ENCODE measurements at regions not wholly inside any gene's neighbourhood (a gene's known extent, or its start where the extent isn't known, plus 50 kb on each side); places are given as distances from the start of the nearest gene placed in this dataset.
"Not testable (repeated sequence)": the region's sequence is repeated elsewhere in the genome, so short reads cannot be mapped to it uniquely, and the experiment has no call there.

GRCh38 chrX:112235547-112235946 is 153.0 kb upstream of the TRPC5 start:
- no peaks in the 10 kb centered on the region for H3K27me3 ChIP-seq (replicated peaks; ENCODE audit: insufficient read depth, low read length)
- no peak overlapping the region for H3K4me3 ChIP-seq (ENCODE audit: low read length)
- no peaks in the 10 kb centered on the region for H4K20me1 ChIP-seq (ENCODE audit: insufficient read depth, low read length)
- no peaks in the 10 kb centered on the region for H3K9me2 ChIP-seq (replicated peaks; ENCODE audit: insufficient read depth, low read length)
- H2AFZ ChIP-seq (ENCODE audit: low read length) = no peak overlapping the region
- no peak for DNase-seq
- no peak overlapping the region for H3K4me2 ChIP-seq (ENCODE audit: low read depth, low read length)
- no peaks in the 10 kb centered on the region for H3K36me3 ChIP-seq (replicated peaks; ENCODE audit: insufficient read depth, low read length)
- H3K9me3 ChIP-seq (replicated peaks; ENCODE audit: insufficient read depth, low read length) = no peaks in the 10 kb centered on the region
- no peak for TF ChIP-seq CTCF (IDR thresholded peaks at IDR 0.05; ENCODE audit: low read length)
- no peak for TF ChIP-seq EZH2phosphoT487 (IDR thresholded peaks at IDR 0.05; ENCODE audit: low read length)
- no peak overlapping the region for H3K9ac ChIP-seq (ENCODE audit: low read length)
- no peaks in the 10 kb centered on the region for H3F3A ChIP-seq (ENCODE audit: insufficient read depth, low read length)
- H3K4me1 ChIP-seq (ENCODE audit: low read length) = no peaks in the 10 kb centered on the region
- H3K27ac ChIP-seq (ENCODE audit: low read length) = no peak overlapping the region
- H3K79me2 ChIP-seq (ENCODE audit: low read length) = no peaks in the 10 kb centered on the region

- H3F3A ChIP-seq (ENCODE audit: insufficient read depth, low read length) = no peaks in the 10 kb centered on the region
- no peak overlapping the region for H2AFZ ChIP-seq (ENCODE audit: low read length)
- no peaks in the 10 kb centered on the region for H3K79me2 ChIP-seq (ENCODE audit: low read length)
- no peaks in the 10 kb centered on the region for H3K4me1 ChIP-seq (ENCODE audit: low read length)
- no peaks in the 10 kb centered on the region for H3K27me3 ChIP-seq (replicated peaks; ENCODE audit: insufficient read depth, low read length)
- no peaks in the 10 kb centered on the region for H3K9me2 ChIP-seq (replicated peaks; ENCODE audit: insufficient read depth, low read length)
- H3K4me3 ChIP-seq (ENCODE audit: low read length) = no peak overlapping the region
- H3K4me2 ChIP-seq (ENCODE audit: low read depth, low read length) = no peak overlapping the region
- H4K20me1 ChIP-seq (ENCODE audit: insufficient read depth, low read length) = no peaks in the 10 kb centered on the region
- no peak overlapping the region for H3K27ac ChIP-seq (ENCODE audit: low read length)
- H3K36me3 ChIP-seq (replicated peaks; ENCODE audit: insufficient read depth, low read length) = no peaks in the 10 kb centered on the region
- no peaks in the 10 kb centered on the region for H3K9me3 ChIP-seq (replicated peaks; ENCODE audit: insufficient read depth, low read length)
- TF ChIP-seq EZH2phosphoT487 (IDR thresholded peaks at IDR 0.05; ENCODE audit: low read length) (no peak), EZH2 (optimal IDR thresholded peaks at IDR 0.05; ENCODE audit: low read depth, low read length) (no peak), CTCF (IDR thresholded peaks at IDR 0.05; ENCODE audit: low read length) (no peak)
- no peak overlapping the region for H3K9ac ChIP-seq (ENCODE audit: low read length)
- DNase-seq = no peak
These were observed 150.6 kb upstream of the TRPC5 start for GRCh38 chrX:112233164-112233563.

- not testable (repeated sequence) for H3K4me1 ChIP-seq (ENCODE audit: low read length); H2AFZ ChIP-seq (ENCODE audit: low read length); H3K4me3 ChIP-seq (ENCODE audit: low read length); H3K36me3 ChIP-seq (replicated peaks; ENCODE audit: insufficient read depth, low read length); H4K20me1 ChIP-seq (ENCODE audit: insufficient read depth, low read length); H3K9me3 ChIP-seq (replicated peaks; ENCODE audit: insufficient read depth, low read length); H3K27me3 ChIP-seq (replicated peaks; ENCODE audit: insufficient read depth, low read length); H3K27ac ChIP-seq (ENCODE audit: low read length); H3K9ac ChIP-seq (ENCODE audit: low read length); H3K79me2 ChIP-seq (ENCODE audit: low read length); H3K4me2 ChIP-seq (ENCODE audit: low read depth, low read length); H3F3A ChIP-seq (ENCODE audit: insufficient read depth, low read length); DNase-seq; H3K9me2 ChIP-seq (replicated peaks; ENCODE audit: insufficient read depth, low read length)
These were observed 144.2 kb upstream of the TRPC5 start for GRCh38 chrX:112226795-112227194.

- no peak overlapping the region for H3K27ac ChIP-seq (ENCODE audit: low read length)
- TF ChIP-seq EZH2phosphoT487 (IDR thresholded peaks at IDR 0.05; ENCODE audit: low read length) = no peak
- no peak for TF ChIP-seq CTCF (IDR thresholded peaks at IDR 0.05; ENCODE audit: low read length)
- TF ChIP-seq EZH2 (optimal IDR thresholded peaks at IDR 0.05; ENCODE audit: low read depth, low read length) = no peak
- no peaks in the 10 kb centered on the region for H3F3A ChIP-seq (ENCODE audit: insufficient read depth, low read length)
- no peak overlapping the region for H3K4me3 ChIP-seq (ENCODE audit: low read length)
- no peaks in the 10 kb centered on the region for H3K27me3 ChIP-seq (replicated peaks; ENCODE audit: insufficient read depth, low read length)
- H3K79me2 ChIP-seq (ENCODE audit: low read length) = no peaks in the 10 kb centered on the region
- H4K20me1 ChIP-seq (ENCODE audit: insufficient read depth, low read length) = no peaks in the 10 kb centered on the region
- no peak for DNase-seq
- H3K4me2 ChIP-seq (ENCODE audit: low read depth, low read length) = no peak overlapping the region
- no peaks in the 10 kb centered on the region for H3K36me3 ChIP-seq (replicated peaks; ENCODE audit: insufficient read depth, low read length)
- H2AFZ ChIP-seq (ENCODE audit: low read length) = no peak overlapping the region
- H3K4me1 ChIP-seq (ENCODE audit: low read length) = no peaks in the 10 kb centered on the region
- no peaks in the 10 kb centered on the region for H3K9me2 ChIP-seq (replicated peaks; ENCODE audit: insufficient read depth, low read length)
- H3K9me3 ChIP-seq (replicated peaks; ENCODE audit: insufficient read depth, low read length) = no peaks in the 10 kb centered on the region
- no peak overlapping the region for H3K9ac ChIP-seq (ENCODE audit: low read length)
These were observed 140.8 kb upstream of the TRPC5 start for GRCh38 chrX:112223391-112223790.
